HG03025 (cell line): ENCODE measurements at regions not wholly inside any gene's neighbourhood (a gene's known extent, or its start where the extent isn't known, plus 50 kb on each side); places are given as distances from the start of the nearest gene placed in this dataset.

ENCODE experiments used
- ATAC-seq: cut with Tn5 transposase; IDR thresholded peaks from one replicate; pipeline ENCODE4 v1.9.1; 2021; ENCODE audit warnings: mild to moderate bottlenecking, moderate library complexity; ENCODE audit not compliant: unreplicated experiment, low FRiP score

- no peak for ATAC-seq
Measured at GRCh38 chr18:25409971-25410370, 58.0 kb upstream of the ZNF521 start.

GRCh38 chr18:25408293-25408692 lies 56.3 kb upstream of the ZNF521 start:
- no peak for ATAC-seq
